ENCODE measurements at regions not wholly inside any gene's neighbourhood (a gene's known extent, or its start where the extent isn't known, plus 50 kb on each side); places are given as distances from the start of the nearest gene placed in this dataset.
A peak's percentile ranks its signal among the peaks of the same experiment; 100 is the strongest.

DNA sequence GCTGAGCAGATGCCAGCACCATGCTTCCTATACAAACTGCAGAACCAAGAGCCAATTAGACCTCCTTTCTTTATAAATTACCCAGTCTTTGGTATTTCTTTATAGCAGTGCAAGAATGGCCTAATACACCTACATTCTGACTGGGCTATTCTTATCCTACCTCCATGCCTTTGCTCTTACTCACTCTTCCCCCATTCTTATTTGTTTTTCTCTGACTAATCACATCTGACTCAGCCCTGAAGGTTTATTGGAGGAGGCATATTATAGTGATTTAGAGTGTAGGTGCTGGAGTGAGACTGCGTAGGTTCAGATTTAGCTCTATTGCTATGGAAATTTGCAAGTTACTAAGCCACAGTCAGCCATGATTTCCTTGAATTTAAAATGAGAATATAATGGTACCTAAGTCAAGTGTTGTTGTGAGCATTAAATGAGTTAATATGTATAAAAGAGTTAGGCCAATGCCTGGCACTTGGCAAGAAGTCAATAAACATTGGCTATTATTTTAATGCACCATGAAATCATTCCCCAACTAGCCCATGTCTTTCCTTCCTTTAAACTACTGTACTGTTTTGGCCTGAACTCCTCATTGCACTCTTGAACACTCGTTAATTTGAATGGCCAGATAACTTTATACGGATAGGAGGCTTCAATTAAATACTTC, 531.2 kb upstream of the ZNF608 start (continued):
- no peak for TF ChIP-seq HES2 (IDR thresholded peaks at IDR 0.05)
- TF ChIP-seq NPAS2 (CRISPR knock-in tag; IDR thresholded peaks at IDR 0.05; ENCODE audit: borderline replicate concordance) = no peak
- TF ChIP-seq KDM1A (IDR thresholded peaks at IDR 0.05; ENCODE audit: low read depth) = no peak
- no peak for TF ChIP-seq RCOR1 (IDR thresholded peaks at IDR 0.05; ENCODE audit: low read depth, low read length)
- TF ChIP-seq HEYL (CRISPR knock-in tag; IDR thresholded peaks at IDR 0.05) = no peak
- TF ChIP-seq E2F6 (IDR thresholded peaks at IDR 0.05; ENCODE audit: borderline replicate concordance, low read depth) = no peak
- no peak for TF ChIP-seq HDAC2 (IDR thresholded peaks at IDR 0.05)
- TF ChIP-seq, protein P1, sequence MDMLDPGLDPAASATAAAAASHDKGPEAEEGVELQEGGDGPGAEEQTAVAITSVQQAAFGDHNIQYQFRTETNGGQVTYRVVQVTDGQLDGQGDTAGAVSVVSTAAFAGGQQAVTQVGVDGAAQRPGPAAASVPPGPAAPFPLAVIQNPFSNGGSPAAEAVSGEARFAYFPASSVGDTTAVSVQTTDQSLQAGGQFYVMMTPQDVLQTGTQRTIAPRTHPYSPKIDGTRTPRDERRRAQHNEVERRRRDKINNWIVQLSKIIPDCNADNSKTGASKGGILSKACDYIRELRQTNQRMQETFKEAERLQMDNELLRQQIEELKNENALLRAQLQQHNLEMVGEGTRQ (IDR thresholded peaks at IDR 0.05) = no peak
- TF ChIP-seq POLR2A (IDR thresholded peaks at IDR 0.05; ENCODE audit: low read length) = no peak
- no peak for TF ChIP-seq NR3C1 (IDR thresholded peaks at IDR 0.05)
- no peak for TF ChIP-seq CHD4 (IDR thresholded peaks at IDR 0.05; ENCODE audit: borderline replicate concordance)
- no peak for TF ChIP-seq TFCP2L1 (CRISPR knock-in tag; IDR thresholded peaks at IDR 0.05)
- no peak for TF ChIP-seq HOXB5 (CRISPR knock-in tag; IDR thresholded peaks at IDR 0.05)
- no peak for TF ChIP-seq RFX5 (IDR thresholded peaks at IDR 0.05)
- TF ChIP-seq, protein P2, sequence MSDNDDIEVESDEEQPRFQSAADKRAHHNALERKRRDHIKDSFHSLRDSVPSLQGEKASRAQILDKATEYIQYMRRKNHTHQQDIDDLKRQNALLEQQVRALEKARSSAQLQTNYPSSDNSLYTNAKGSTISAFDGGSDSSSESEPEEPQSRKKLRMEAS (IDR thresholded peaks at IDR 0.05) = peak; percentile 26; the same call in 1 of the 2 replicates
- TF ChIP-seq, protein P3, sequence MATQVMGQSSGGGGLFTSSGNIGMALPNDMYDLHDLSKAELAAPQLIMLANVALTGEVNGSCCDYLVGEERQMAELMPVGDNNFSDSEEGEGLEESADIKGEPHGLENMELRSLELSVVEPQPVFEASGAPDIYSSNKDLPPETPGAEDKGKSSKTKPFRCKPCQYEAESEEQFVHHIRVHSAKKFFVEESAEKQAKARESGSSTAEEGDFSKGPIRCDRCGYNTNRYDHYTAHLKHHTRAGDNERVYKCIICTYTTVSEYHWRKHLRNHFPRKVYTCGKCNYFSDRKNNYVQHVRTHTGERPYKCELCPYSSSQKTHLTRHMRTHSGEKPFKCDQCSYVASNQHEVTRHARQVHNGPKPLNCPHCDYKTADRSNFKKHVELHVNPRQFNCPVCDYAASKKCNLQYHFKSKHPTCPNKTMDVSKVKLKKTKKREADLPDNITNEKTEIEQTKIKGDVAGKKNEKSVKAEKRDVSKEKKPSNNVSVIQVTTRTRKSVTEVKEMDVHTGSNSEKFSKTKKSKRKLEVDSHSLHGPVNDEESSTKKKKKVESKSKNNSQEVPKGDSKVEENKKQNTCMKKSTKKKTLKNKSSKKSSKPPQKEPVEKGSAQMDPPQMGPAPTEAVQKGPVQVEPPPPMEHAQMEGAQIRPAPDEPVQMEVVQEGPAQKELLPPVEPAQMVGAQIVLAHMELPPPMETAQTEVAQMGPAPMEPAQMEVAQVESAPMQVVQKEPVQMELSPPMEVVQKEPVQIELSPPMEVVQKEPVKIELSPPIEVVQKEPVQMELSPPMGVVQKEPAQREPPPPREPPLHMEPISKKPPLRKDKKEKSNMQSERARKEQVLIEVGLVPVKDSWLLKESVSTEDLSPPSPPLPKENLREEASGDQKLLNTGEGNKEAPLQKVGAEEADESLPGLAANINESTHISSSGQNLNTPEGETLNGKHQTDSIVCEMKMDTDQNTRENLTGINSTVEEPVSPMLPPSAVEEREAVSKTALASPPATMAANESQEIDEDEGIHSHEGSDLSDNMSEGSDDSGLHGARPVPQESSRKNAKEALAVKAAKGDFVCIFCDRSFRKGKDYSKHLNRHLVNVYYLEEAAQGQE (IDR thresholded peaks at IDR 0.05) = no peak
- no peak for TF ChIP-seq ELK1 (IDR thresholded peaks at IDR 0.05; ENCODE audit: low read depth, low read length)
- TF ChIP-seq ZC3H11A (IDR thresholded peaks at IDR 0.05) = no peak
- no peak for TF ChIP-seq TP53 (CRISPR knock-in tag; IDR thresholded peaks at IDR 0.05)
- peak; percentile 61; the same call in 1 of the 2 replicates for TF ChIP-seq GATA3 (IDR thresholded peaks at IDR 0.05; ENCODE audit: borderline replicate concordance)
- TF ChIP-seq HMGXB4 (CRISPR knock-in tag; IDR thresholded peaks at IDR 0.05; ENCODE audit: borderline replicate concordance) = no peak
- TF ChIP-seq CHD2 (IDR thresholded peaks at IDR 0.05; ENCODE audit: low read length, partially characterized antibody) = no peak
